ENCODE measurements at regions not wholly inside any gene's neighbourhood (a gene's known extent, or its start where the extent isn't known, plus 50 kb on each side); places are given as distances from the start of the nearest gene placed in this dataset.

DNA sequence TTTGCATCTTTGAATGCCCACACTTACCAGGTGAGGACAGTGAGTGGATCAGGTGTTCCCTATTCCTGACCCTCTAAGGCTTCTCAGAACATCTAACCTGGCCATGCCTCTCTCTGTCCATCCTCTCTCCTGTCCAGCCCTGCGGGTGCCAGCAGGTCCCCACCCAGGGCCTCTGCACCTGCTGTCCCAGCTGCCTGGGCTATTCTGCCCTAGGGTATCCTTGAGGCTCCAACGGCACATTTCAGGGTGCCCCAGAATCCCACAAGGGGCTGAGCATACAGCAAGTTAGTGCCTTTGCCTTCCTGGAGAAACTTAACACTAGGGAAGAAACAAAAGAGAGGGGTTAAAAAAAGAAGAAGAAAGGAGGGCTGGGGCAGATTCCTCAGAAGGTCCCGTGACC, 107.4 kb downstream of the UNCX start:
- peaks cover 3% of the 10 kb centered on the region for H3K36me3 Mint-ChIP-seq
- H3K9me3 Mint-ChIP-seq = peaks cover 2 to 17% (median 7%) of the 10 kb centered on the region in 3 donors
- peaks cover 7% of the 10 kb centered on the region for H3K27me3 Mint-ChIP-seq
- no peaks in the 10 kb centered on the region for H3K4me1 Mint-ChIP-seq
- no peak overlapping the region for H3K27ac Mint-ChIP-seq
- H3K4me3 Mint-ChIP-seq = no peak overlapping the region

DNA sequence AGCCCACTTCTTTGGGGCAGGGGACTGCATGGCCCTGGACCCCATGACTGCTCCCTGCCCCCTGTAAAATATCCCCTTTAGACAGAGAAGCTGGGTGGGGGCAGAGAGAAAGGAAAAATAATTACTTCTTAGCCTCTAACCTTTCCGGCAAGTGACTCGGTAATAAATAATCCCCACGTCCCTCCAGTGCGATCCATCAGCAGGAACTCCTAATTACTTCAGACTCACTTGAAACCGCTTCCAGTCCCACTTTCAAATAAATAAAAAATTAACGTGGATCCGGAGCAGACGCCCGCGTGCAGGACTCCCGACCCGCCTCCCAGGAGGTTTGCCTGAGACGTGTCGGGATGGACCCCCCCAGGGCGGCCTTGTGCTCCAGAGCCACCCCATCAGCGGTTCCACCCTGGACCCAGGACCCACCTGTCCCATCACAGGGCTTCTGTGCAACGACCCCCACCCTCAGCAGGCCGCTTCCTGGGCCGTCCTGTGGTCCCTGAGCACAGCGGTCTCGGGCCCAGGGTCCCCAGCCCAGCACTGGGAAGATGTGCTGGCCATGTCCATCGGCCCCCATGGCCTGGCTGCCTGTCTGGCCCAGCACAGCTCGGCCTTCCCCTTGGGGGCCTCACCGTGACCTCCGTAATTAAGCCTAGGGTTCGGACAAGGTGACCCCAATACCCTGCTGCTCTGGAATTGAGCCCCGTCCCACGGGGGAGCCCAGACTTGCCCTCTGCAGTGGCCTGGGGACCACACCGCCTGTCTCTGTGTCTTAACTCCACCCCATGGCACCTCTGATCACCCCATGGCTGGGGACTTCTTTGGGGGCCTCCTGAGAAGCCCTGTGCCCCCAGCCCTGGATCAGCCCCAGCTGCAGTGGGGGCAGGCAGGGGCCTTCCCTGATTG, 108.0 kb downstream of the UNCX start:
- Mint-ChIP-seq H3K9me3 (peaks cover 2 to 17% (median 7%) of the 10 kb centered on the region in 3 donors), H3K4me3 (no peak overlapping the region), H3K36me3 (peaks cover 3% of the 10 kb centered on the region), H3K27ac (no peak overlapping the region), H3K27me3 (peaks cover 5% of the 10 kb centered on the region), H3K4me1 (no peaks in the 10 kb centered on the region)

DNA sequence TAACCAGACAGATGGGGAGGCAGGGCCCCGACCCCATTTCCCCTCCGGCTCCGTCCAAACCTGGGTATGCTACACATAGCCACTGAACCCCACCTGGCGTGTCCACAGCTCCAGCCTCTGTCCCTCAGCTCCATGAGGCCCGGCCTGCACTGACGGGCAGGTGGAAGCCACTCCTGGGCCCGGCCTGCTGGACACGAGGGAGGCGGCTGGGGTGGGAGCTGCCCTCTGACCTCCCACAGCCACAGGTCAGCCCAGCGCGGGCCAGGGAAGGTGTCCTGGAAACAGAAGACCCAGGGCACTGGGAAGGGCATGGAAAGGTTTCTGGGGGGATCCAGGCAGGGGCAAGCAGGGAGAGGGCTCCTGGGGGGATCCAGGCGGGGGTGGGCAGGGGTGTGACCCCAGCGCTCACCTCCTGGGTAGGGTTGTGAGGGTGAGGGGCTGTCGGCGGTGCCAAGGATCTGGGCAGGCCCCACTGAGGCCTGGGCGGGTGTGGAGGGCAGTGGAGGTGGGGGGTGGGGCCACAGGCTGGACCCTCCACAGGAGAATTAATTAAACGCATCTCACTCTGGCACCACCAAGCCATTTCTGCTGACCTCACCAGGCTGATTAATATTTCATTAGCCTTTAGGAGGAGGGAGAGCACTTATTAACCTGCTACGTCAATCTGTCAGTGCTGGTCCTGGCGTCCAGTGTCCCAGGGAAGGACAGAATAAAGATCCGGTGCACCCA, 108.9 kb downstream of the UNCX start:
- Mint-ChIP-seq H3K4me3 (no peak overlapping the region), H3K4me1 (no peaks in the 10 kb centered on the region), H3K27me3 (peaks cover 5% of the 10 kb centered on the region), H3K9me3 (peaks cover 2 to 17% (median 4%) of the 10 kb centered on the region in 3 donors), H3K27ac (no peak overlapping the region), H3K36me3 (peaks cover 3% of the 10 kb centered on the region)

DNA sequence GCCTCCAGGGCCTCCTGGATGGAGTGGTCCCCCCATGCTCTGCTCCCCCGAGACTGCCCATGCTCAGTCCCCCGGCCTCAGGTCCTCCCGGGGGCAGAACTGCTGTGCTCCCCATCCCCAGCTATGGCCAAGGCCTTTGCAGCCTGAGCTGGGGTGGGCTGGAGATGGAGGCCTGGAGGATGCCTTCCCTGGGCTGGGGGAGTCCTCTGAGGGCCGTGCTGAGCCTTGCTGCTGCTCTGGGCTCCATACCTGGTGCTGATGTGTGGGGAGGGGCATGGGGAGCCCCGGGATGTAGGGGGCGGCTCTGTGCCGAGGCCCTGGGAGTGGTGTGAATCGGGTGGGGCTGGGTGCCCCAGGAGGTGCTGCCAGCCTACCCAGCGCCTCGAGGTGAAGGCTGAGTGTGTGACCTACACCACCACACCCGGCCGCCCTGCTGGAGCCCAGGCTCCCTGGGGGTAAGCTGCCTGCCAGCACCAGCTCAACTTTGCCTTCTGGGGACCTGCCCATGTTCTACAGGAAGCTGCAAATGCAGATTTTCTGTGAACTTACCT, 109.5 kb downstream of the UNCX start:
- H3K9me3 Mint-ChIP-seq = peaks cover 2 to 15% (median 4%) of the 10 kb centered on the region in 3 donors
- no peak overlapping the region for H3K27ac Mint-ChIP-seq
- H3K4me1 Mint-ChIP-seq = no peaks in the 10 kb centered on the region
- H3K27me3 Mint-ChIP-seq = peaks cover 7% of the 10 kb centered on the region
- H3K4me3 Mint-ChIP-seq = no peak overlapping the region
- H3K36me3 Mint-ChIP-seq = peaks cover 3% of the 10 kb centered on the region

DNA sequence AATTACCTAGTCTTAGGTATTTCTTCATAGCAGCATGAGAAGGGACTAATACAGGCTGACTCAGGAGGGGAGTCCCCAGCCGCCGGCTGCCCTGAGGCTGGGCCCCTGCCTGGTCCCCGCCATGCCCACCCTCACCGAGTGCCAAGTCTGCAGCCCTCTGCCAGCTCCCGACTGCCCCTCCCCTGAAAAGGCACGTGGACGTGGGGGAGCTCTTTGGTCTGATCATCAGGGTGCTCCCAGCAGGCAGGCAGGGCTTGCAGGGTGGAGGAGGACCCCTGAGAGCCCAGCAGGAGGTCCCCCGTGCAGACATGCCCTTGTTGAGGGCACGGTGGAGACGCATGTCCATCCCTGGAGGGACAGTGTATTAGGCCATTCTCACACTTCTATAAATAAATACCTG, 110.9 kb downstream of the UNCX start:
- peaks cover 0 to 7% (median 0%) of the 10 kb centered on the region in 3 donors for H3K9me3 Mint-ChIP-seq
- no peak overlapping the region for H3K27ac Mint-ChIP-seq
- peaks cover 14% of the 10 kb centered on the region for H3K27me3 Mint-ChIP-seq
- no peak overlapping the region for H3K4me3 Mint-ChIP-seq
- H3K36me3 Mint-ChIP-seq = peaks cover 3% of the 10 kb centered on the region
- no peaks in the 10 kb centered on the region for H3K4me1 Mint-ChIP-seq

DNA sequence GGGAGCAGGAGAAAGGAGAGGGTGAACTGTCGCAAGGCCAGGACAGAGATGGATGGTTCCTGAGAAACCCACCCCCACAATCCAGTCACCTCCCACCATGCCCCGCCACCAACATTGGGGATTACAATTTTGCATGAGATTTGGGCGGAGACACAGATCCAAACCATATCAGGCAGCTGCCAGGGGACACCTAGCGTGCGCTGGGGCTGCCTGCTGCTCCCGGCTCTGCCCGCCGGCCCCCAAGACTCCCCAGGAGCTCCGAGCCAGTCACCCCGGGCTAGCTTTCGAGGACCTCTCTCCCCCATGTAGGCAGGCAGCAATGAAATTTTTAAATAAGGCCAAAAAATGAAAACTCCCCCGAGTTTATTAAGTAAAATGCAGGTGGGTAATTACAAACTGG, 111.7 kb downstream of the UNCX start:
- no peak overlapping the region for H3K27ac Mint-ChIP-seq
- no peak overlapping the region for H3K4me3 Mint-ChIP-seq
- H3K36me3 Mint-ChIP-seq = peaks cover 2% of the 10 kb centered on the region
- peaks cover 14% of the 10 kb centered on the region for H3K27me3 Mint-ChIP-seq
- no peaks in the 10 kb centered on the region for H3K4me1 Mint-ChIP-seq
- peaks cover 0 to 2% (median 0%) of the 10 kb centered on the region in 3 donors for H3K9me3 Mint-ChIP-seq

DNA sequence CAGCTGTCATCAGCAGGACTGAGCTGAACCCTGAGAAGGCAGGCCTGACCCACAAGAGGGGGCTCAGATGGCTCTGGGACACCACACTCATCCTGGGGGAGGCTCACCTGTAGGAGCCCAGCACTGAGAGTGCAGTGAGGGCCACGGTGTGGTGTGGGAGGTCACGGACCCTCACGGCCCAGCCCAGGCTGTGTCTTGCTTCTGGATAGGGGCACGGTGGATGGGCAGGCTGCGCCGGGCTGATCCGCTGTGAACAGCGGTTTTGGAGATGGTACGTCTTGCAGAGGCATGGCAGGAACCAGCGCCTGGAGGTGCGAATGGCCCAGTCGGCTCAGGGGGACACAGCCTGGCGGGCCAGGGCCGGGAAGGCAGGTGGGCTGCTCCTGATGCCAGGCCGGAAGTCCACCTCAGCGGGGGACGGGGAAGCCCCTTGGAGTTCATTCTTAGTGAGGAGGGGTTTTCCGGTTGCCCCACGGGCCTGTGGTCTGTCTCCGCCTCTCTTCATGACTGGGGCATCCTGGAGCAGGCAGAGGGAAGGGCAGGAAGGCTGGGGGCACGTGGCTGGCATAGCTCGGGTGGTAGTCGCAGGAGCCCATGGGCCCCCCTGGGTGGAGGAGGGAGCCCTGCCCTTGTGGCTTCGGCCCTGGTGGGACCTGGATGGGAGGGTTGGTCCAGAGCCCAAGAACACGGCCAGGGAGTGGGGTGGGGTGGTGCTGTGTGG, 112.5 kb downstream of the UNCX start:
- H3K4me1 Mint-ChIP-seq = no peaks in the 10 kb centered on the region
- no peaks in the 10 kb centered on the region for H3K9me3 Mint-ChIP-seq
- H3K4me3 Mint-ChIP-seq = no peak overlapping the region
- no peak overlapping the region for H3K27ac Mint-ChIP-seq
- peaks cover 2% of the 10 kb centered on the region for H3K36me3 Mint-ChIP-seq
- peaks cover 12% of the 10 kb centered on the region for H3K27me3 Mint-ChIP-seq

DNA sequence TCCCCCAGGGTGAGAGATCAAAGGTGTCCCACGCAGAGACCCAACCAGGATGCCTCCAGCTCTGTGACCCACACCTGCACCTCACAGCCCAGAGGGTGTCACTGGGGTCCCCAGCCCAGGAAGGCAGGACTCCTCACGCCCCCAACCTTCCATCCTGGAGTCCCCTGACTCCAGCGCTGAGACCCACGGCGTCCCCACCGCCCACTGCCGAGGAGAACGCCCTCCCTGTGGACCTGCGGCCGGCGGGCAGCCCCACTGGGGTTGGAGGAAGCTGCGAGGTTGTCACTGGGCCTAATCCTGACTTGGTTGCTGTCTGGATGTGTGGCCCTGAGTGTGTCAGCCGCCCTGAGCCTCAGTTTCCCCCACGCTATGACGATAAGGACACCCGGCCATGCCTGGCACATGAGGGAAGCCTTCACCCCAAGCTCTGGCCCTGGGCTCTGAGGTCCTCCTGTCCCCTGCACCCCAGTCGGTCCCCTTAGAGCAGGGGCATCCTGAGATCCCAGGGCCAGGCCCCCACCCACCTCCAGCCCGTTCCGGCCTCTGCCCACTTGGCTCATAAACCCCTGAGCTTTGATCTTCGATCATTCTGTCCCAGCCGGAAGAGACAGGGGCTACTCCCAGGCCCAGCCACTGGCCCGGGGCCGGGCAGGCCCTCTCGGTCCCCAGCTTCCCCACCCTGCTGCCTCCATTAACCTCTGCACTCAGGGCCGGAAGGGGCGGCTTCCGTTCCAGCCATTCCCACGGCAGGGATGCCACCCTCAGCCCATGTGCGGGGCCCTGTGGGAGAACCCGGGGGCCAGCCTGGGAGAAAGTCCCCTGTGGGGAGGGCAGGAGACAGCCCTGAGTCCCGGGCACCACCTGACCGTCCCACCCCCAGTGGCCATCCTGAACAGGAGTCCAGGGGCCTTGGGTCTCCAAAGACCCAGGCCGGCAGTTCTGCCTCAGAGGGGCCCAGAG, 113.2 kb downstream of the MICALL2 start:
- H3K4me1 Mint-ChIP-seq = no peaks in the 10 kb centered on the region
- peaks cover 2% of the 10 kb centered on the region for H3K36me3 Mint-ChIP-seq
- peaks cover 0 to 2% (median 0%) of the 10 kb centered on the region in 3 donors for H3K9me3 Mint-ChIP-seq
- H3K4me3 Mint-ChIP-seq = no peak overlapping the region
- peaks cover 14% of the 10 kb centered on the region for H3K27me3 Mint-ChIP-seq
- no peak overlapping the region for H3K27ac Mint-ChIP-seq

DNA sequence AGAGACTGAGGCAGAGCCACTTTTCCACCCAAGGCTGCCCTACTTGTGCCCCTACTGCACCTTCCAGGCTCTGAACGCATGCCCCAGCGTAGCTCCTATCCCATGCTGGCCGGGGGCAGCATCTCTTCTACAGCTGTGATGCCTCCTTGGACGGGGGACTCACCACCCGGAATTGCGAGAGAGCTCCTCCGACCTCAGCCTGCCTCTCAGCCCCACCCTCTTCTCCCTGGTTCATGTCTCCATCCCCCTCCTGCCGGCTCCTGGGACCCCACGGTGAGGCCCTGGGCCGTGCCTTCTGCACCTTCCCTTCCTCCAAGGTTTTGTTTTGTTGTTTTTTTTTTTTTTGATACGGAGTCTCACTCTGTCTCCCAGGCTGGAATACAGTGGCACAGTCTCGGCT, 112.4 kb downstream of the MICALL2 start:
- Mint-ChIP-seq H3K4me1 (no peaks in the 10 kb centered on the region), H3K36me3 (peaks cover 2% of the 10 kb centered on the region), H3K4me3 (no peak overlapping the region), H3K27ac (no peak overlapping the region), H3K27me3 (peaks cover 17% of the 10 kb centered on the region), H3K9me3 (peaks cover 0 to 2% (median 0%) of the 10 kb centered on the region in 3 donors)

DNA sequence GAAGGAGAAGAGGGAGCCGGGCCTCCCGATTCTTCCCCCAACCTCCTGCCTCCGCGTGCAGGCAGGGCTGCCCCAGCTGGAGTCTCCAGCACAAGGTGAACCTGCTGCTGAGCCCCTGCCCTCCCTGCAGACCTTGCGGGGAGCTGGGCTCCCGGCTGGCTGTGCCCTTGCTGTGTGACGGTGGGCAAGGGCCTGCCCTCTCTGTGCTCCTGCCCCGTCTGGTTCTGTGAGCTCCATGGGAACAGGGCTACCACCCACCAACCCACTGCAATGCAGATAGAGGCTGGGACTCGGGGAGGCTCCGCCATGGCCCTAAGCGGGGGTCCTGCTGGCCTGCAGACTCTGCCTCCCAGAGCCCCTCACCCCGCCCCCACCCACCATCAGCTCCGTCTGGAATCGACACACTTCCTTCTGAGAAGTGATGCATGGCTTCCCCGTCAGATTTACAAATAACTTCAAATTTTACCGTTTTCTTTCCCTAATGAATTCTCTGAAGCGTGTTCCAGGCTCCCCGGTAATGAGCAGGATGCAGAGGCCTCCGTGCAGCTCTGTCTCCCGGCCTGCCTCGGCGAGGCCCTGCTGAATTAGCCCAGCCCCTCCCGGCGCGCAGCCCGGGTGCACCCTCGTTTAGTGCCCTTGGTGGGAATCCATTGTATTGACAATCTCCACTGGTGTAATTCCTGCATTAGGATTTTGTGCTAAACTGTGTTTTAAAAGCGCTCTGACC, 111.0 kb downstream of the MICALL2 start:
- Mint-ChIP-seq H3K27ac (no peak overlapping the region), H3K27me3 (peaks cover 17% of the 10 kb centered on the region), H3K9me3 (peaks cover 0 to 2% (median 0%) of the 10 kb centered on the region in 3 donors), H3K36me3 (no peaks in the 10 kb centered on the region), H3K4me3 (no peak overlapping the region), H3K4me1 (no peaks in the 10 kb centered on the region)

DNA sequence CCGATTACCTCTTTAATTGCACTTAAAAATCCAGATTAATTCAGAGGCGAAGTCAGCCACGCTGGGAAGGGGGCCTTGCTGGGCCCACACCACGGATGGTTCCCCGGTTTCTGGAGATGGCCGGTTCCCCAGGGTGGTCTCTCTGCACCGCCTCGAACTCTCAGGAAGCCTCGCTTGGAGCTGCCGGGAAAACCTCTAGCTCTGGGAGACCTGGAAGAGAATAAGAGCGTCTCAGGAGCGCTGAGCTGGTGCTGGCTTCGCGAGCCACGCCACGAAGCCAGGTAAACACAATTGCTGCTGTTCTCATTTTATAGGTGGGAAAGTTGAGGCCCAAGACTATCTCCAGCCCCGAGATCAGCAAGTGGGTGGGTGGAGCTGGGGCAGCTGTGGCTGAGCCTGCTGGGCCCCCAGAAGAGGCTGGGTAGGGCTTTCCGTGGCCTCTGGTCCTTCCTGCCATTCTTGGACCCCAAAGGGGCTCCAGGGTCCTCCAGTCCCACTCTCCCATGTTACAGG, 110.4 kb downstream of the MICALL2 start:
- Mint-ChIP-seq H3K27me3 (peaks cover 17% of the 10 kb centered on the region), H3K4me3 (no peak overlapping the region), H3K4me1 (no peaks in the 10 kb centered on the region), H3K27ac (no peak overlapping the region), H3K9me3 (peaks cover 0 to 2% (median 0%) of the 10 kb centered on the region in 3 donors), H3K36me3 (no peaks in the 10 kb centered on the region)

DNA sequence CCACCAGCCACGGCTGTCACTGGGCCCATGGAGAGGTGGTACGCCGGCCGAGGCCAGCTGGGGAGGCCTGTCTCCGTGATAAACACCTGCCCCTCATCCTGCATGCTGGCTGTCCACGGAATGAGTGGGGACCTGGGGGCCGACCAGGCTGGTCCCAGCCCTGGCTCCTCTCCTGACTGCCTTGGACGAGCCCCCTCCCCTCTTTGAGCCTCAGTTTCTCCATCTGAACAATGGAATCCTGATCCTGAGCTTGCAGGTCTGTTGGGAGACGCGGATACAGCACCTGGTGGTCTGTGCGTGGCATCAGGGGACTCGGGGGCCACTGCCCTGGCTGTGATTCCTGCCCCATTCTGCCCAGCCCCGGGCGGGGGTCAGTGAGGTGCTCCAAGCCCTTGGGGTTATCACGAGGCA, 109.9 kb downstream of the MICALL2 start:
- Mint-ChIP-seq H3K27ac (no peak overlapping the region), H3K4me3 (no peak overlapping the region), H3K27me3 (peaks cover 20% of the 10 kb centered on the region), H3K4me1 (no peaks in the 10 kb centered on the region), H3K9me3 (peaks cover 0 to 2% (median 0%) of the 10 kb centered on the region in 3 donors), H3K36me3 (no peaks in the 10 kb centered on the region)

DNA sequence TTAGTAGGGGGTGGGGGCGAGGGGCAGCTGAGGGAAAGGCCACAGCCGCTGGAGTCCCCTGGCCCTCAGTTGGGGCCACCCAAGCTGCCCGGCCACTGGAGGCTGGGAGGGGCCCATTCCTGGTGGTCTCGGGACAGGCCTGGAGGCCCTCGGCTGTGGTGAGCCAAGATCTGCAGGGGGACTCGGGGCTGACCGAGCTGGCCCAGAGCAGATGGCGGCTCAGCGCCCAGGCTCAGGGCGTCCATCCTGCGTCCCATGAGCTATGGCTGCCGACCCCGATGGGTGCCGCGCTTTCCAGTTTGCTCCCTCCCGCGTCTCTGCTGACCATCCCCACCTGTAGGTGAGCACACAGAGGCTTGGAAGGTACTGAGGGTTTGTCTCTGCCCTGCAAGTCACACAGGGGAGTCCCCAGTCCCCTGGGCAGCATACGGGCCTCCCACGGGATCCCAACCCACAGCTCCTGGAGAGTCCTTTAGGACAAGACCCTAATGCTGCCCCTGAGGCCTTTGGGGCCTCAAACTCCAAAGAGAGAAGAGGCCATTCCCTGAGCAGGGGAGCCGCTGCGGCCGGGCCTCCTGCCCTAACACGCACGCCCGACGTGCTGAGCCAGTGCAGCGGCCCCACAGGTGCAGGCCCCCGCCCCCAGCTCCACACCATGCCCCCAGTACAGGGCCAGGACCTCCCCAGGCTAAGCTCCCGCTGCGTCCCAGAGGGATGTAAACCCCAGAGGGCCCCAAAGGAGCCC, 107.2 kb downstream of the MICALL2 start:
- Mint-ChIP-seq H3K4me3 (no peak overlapping the region), H3K9me3 (peaks cover 0 to 2% (median 0%) of the 10 kb centered on the region in 3 donors), H3K27me3 (peaks cover 19% of the 10 kb centered on the region), H3K4me1 (peaks cover 0 to 1% (median 0%) of the 10 kb centered on the region in 3 donors), H3K27ac (no peak overlapping the region), H3K36me3 (no peaks in the 10 kb centered on the region)
